Keratinocyte (primary cell): ENCODE measurements at regions not wholly inside any gene's neighbourhood (a gene's known extent, or its start where the extent isn't known, plus 50 kb on each side); places are given as distances from the start of the nearest gene placed in this dataset.

Experiments used
- EZH2 ChIP-seq: IDR thresholded peaks from one replicate; pipeline ENCODE4 v1.6.1; 2012; ENCODE audit warnings: inconsistent platforms, mild to moderate bottlenecking, low read length, moderate library complexity
- TF ChIP-seq, protein P1 (sequence below), 3 experiments: IDR thresholded peaks in 1 of 3; conservative IDR thresholded peaks in 1 of 3; optimal IDR thresholded peaks in 1 of 3; 2 replicates in 2 of 3; 3 replicates in 1 of 3; pipeline versions ENCODE3 to v1.5.1; 2011; ENCODE audit warnings: low read length in 3 of 3, mild to moderate bottlenecking in 3 of 3, moderate library complexity in 2 of 3, control low read depth in 1 of 3, inconsistent platforms in 1 of 3; ENCODE audit not compliant: insufficient read depth in 2 of 3; ENCODE audit errors: extremely low read depth in 1 of 3

GRCh38 chr9:2525147-2525546 lies 96.4 kb upstream of the VLDLR start:
- TF ChIP-seq, protein P1, sequence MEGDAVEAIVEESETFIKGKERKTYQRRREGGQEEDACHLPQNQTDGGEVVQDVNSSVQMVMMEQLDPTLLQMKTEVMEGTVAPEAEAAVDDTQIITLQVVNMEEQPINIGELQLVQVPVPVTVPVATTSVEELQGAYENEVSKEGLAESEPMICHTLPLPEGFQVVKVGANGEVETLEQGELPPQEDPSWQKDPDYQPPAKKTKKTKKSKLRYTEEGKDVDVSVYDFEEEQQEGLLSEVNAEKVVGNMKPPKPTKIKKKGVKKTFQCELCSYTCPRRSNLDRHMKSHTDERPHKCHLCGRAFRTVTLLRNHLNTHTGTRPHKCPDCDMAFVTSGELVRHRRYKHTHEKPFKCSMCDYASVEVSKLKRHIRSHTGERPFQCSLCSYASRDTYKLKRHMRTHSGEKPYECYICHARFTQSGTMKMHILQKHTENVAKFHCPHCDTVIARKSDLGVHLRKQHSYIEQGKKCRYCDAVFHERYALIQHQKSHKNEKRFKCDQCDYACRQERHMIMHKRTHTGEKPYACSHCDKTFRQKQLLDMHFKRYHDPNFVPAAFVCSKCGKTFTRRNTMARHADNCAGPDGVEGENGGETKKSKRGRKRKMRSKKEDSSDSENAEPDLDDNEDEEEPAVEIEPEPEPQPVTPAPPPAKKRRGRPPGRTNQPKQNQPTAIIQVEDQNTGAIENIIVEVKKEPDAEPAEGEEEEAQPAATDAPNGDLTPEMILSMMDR (optimal IDR thresholded peaks at IDR 0.05 in 1 of 3, IDR thresholded peaks at IDR 0.05 in 1 of 3, conservative IDR thresholded peaks at IDR 0.05 in 1 of 3; ENCODE audit: extremely low read depth in 1 of 3, insufficient read depth in 2 of 3, low read length in 3 of 3), result no peak
- TF ChIP-seq EZH2, result no peak
